ENCODE measurements at regions not wholly inside any gene's neighbourhood (a gene's known extent, or its start where the extent isn't known, plus 50 kb on each side); places are given as distances from the start of the nearest gene placed in this dataset.

DNA sequence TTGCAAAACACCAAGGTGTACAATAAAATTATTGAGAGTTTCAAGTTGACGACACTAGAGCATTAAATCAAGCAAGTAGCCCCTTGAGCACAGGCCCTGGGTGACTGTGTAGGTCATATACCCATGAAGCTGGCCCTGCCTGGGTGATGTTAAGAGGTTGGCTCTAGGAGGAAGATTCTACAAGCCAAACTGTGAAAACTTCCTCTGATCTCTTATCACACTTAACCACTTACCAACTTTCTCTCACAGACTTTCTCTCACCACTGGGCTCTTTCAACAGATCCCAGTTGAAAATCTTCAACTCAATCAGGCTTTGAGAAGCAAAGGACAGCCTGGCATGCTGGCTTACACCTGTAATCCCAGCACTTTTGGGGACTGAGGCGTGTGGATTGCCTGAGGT is 186.9 kb upstream of the BTG1 start:
- no peak overlapping the region for H3K4me3 Mint-ChIP-seq (ENCODE audit: unreplicated experiment)
- no peak overlapping the region for H3K27ac Mint-ChIP-seq (ENCODE audit: low read depth, unreplicated experiment)
- no peaks in the 10 kb centered on the region for H3K4me1 Mint-ChIP-seq (ENCODE audit: insufficient read depth, unreplicated experiment)
- H3K27me3 Mint-ChIP-seq (ENCODE audit: insufficient read depth, unreplicated experiment): no peaks in the 10 kb centered on the region
- no peaks in the 10 kb centered on the region for H3K9me3 Mint-ChIP-seq (ENCODE audit: unreplicated experiment)
- ChIA-PET POLR2A (no interaction called here), CTCF (no interaction called here)
- no peak for DNase-seq (ENCODE audit: unreplicated experiment)
- intact Hi-C loops (cut with micrococcal nuclease): no loop called here
- BruUV-seq (replicated peaks): no TSS peak
- TF ChIP-seq, protein P1, sequence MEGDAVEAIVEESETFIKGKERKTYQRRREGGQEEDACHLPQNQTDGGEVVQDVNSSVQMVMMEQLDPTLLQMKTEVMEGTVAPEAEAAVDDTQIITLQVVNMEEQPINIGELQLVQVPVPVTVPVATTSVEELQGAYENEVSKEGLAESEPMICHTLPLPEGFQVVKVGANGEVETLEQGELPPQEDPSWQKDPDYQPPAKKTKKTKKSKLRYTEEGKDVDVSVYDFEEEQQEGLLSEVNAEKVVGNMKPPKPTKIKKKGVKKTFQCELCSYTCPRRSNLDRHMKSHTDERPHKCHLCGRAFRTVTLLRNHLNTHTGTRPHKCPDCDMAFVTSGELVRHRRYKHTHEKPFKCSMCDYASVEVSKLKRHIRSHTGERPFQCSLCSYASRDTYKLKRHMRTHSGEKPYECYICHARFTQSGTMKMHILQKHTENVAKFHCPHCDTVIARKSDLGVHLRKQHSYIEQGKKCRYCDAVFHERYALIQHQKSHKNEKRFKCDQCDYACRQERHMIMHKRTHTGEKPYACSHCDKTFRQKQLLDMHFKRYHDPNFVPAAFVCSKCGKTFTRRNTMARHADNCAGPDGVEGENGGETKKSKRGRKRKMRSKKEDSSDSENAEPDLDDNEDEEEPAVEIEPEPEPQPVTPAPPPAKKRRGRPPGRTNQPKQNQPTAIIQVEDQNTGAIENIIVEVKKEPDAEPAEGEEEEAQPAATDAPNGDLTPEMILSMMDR (IDR thresholded peaks at IDR 0.05; ENCODE audit: unreplicated experiment): no peak
- H3K36me3 Mint-ChIP-seq (ENCODE audit: insufficient read depth, unreplicated experiment): no peaks in the 10 kb centered on the region

DNA sequence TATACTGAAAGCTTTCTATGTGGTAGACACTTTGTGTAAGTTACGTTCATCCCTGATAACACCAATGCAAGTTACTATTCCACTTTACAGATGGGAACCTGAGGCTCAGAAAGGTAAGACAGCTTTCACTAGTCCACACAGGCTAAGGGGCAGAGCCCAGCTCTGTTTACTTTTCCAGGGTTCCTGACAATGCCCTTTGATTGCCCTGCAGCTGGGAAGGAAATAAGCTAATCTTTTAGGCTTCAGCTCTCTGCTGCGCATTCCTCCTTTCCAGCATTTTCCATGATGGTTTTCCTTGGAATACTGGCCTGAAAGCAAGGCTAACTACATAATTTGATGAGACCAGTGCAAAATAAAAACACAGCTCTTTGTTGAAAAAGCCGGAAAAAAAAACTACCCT is 185.7 kb upstream of the BTG1 start:
- H3K27ac Mint-ChIP-seq (ENCODE audit: low read depth, unreplicated experiment): no peak overlapping the region
- no peaks in the 10 kb centered on the region for H3K27me3 Mint-ChIP-seq (ENCODE audit: insufficient read depth, unreplicated experiment)
- POLR2A ChIA-PET: no interaction called here
- no peak for DNase-seq (ENCODE audit: unreplicated experiment)
- no peaks in the 10 kb centered on the region for H3K9me3 Mint-ChIP-seq (ENCODE audit: unreplicated experiment)
- no peak overlapping the region for H3K4me3 Mint-ChIP-seq (ENCODE audit: unreplicated experiment)
- H3K4me1 Mint-ChIP-seq (ENCODE audit: insufficient read depth, unreplicated experiment): no peaks in the 10 kb centered on the region
- no TSS peak for BruUV-seq (replicated peaks)
- intact Hi-C loops (cut with micrococcal nuclease): no loop called here
- H3K36me3 Mint-ChIP-seq (ENCODE audit: insufficient read depth, unreplicated experiment): no peaks in the 10 kb centered on the region
- CTCF ChIA-PET: no interaction called here
- TF ChIP-seq, protein P1 (IDR thresholded peaks at IDR 0.05; ENCODE audit: unreplicated experiment): no peak

- no peak for DNase-seq (ENCODE audit: unreplicated experiment)
- TF ChIP-seq, protein P1 (IDR thresholded peaks at IDR 0.05; ENCODE audit: unreplicated experiment): no peak
- intact Hi-C loops (cut with micrococcal nuclease): no loop called here
- BruUV-seq (replicated peaks): no TSS peak
- Mint-ChIP-seq H3K36me3 (ENCODE audit: insufficient read depth, unreplicated experiment) (no peaks in the 10 kb centered on the region), H3K27me3 (ENCODE audit: insufficient read depth, unreplicated experiment) (no peaks in the 10 kb centered on the region), H3K4me3 (ENCODE audit: unreplicated experiment) (no peak overlapping the region), H3K27ac (ENCODE audit: low read depth, unreplicated experiment) (no peak overlapping the region), H3K9me3 (ENCODE audit: unreplicated experiment) (no peaks in the 10 kb centered on the region), H3K4me1 (ENCODE audit: insufficient read depth, unreplicated experiment) (no peaks in the 10 kb centered on the region)
- ChIA-PET POLR2A (no interaction called here), CTCF (no interaction called here)
Observed at GRCh38 chr12:92330654-92331053, 185.0 kb upstream of the BTG1 start.

DNA sequence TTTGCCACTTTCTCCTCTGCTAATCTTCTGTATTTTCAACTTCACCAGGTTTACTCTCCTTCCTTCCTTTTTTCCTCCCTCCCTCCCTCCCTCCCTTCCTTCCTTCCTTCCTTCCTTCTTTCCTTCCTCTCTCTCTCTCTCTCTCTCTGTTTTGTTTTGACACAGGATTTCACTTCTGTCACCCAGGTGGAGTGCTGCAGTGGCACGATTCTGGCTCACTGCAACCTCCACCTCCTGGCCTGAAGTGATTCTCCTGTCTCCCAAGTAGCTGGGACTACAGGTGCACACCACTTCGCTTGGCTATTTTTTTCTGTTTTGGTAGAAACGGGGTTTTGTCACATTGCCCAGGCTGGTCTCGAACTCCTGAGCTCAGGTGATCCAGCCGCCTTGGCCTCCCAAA is 181.2 kb upstream of the BTG1 start:
- ChIA-PET CTCF (no interaction called here), POLR2A (no interaction called here)
- no peak overlapping the region for H3K27ac Mint-ChIP-seq (ENCODE audit: low read depth, unreplicated experiment)
- H3K36me3 Mint-ChIP-seq (ENCODE audit: insufficient read depth, unreplicated experiment): no peaks in the 10 kb centered on the region
- no peaks in the 10 kb centered on the region for H3K27me3 Mint-ChIP-seq (ENCODE audit: insufficient read depth, unreplicated experiment)
- intact Hi-C loops (cut with micrococcal nuclease): no loop called here
- TF ChIP-seq, protein P1 (IDR thresholded peaks at IDR 0.05; ENCODE audit: unreplicated experiment): no peak
- H3K9me3 Mint-ChIP-seq (ENCODE audit: unreplicated experiment): no peaks in the 10 kb centered on the region
- no TSS peak for BruUV-seq (replicated peaks)
- no peak for DNase-seq (ENCODE audit: unreplicated experiment)
- no peak overlapping the region for H3K4me3 Mint-ChIP-seq (ENCODE audit: unreplicated experiment)
- no peaks in the 10 kb centered on the region for H3K4me1 Mint-ChIP-seq (ENCODE audit: insufficient read depth, unreplicated experiment)

All from MCF 10A (cell line).